ENCODE measurements at regions not wholly inside any gene's neighbourhood (a gene's known extent, or its start where the extent isn't known, plus 50 kb on each side); places are given as distances from the start of the nearest gene placed in this dataset.
A peak's percentile ranks its signal among the peaks of the same experiment; 100 is the strongest.

- H3K27me3 ChIP-seq (ENCODE audit: insufficient read depth, low read length): no peaks in the 10 kb centered on the region
- peak overlapping the region; percentile 71 for H3K4me3 ChIP-seq (ENCODE audit: low read depth, low read length)
- H3K27ac ChIP-seq (ENCODE audit: low read depth, low read length): peak overlapping the region; percentile 79
- peaks cover 28% of the 10 kb centered on the region for H3K4me1 ChIP-seq (ENCODE audit: control insufficient read depth, insufficient read depth, low read length, unreplicated experiment)
- H3K79me2 ChIP-seq (ENCODE audit: control insufficient read depth, insufficient read depth, low read length, unreplicated experiment): no peaks in the 10 kb centered on the region
- H3K36me3 ChIP-seq (ENCODE audit: insufficient read depth, low read length): no peaks in the 10 kb centered on the region
- H2AFZ ChIP-seq (ENCODE audit: low read length, unreplicated experiment): peak overlapping the region; percentile 52
These were observed 86.4 kb upstream of the ALDH1L1 start for GRCh38 chr3:126266850-126267168.

- no peaks in the 10 kb centered on the region for H3K36me3 ChIP-seq (ENCODE audit: insufficient read depth, low read length)
- no peaks in the 10 kb centered on the region for H3K27me3 ChIP-seq (ENCODE audit: insufficient read depth, low read length)
- H3K79me2 ChIP-seq (ENCODE audit: control insufficient read depth, insufficient read depth, low read length, unreplicated experiment): no peaks in the 10 kb centered on the region
- H3K4me3 ChIP-seq (ENCODE audit: low read depth, low read length): peak overlapping the region; percentile 71
- H3K4me1 ChIP-seq (ENCODE audit: control insufficient read depth, insufficient read depth, low read length, unreplicated experiment): peaks cover 29% of the 10 kb centered on the region
- no peak overlapping the region for H2AFZ ChIP-seq (ENCODE audit: low read length, unreplicated experiment)
- H3K27ac ChIP-seq (ENCODE audit: low read depth, low read length): peak overlapping the region; percentile 79
These were observed 86.0 kb upstream of the ALDH1L1 start for GRCh38 chr3:126266291-126266840.

- H3K4me3 ChIP-seq (ENCODE audit: low read depth, low read length): no peak overlapping the region
- no peak overlapping the region for H2AFZ ChIP-seq (ENCODE audit: low read length, unreplicated experiment)
- H3K27me3 ChIP-seq (ENCODE audit: insufficient read depth, low read length): no peaks in the 10 kb centered on the region
- H3K4me1 ChIP-seq (ENCODE audit: control insufficient read depth, insufficient read depth, low read length, unreplicated experiment): peaks cover 30% of the 10 kb centered on the region
- H3K79me2 ChIP-seq (ENCODE audit: control insufficient read depth, insufficient read depth, low read length, unreplicated experiment): no peaks in the 10 kb centered on the region
- H3K36me3 ChIP-seq (ENCODE audit: insufficient read depth, low read length): no peaks in the 10 kb centered on the region
- H3K27ac ChIP-seq (ENCODE audit: low read depth, low read length): no peak overlapping the region
These were observed 84.6 kb upstream of the ALDH1L1 start for GRCh38 chr3:126264952-126265351.

- Histone ChIP-seq H3K27me3 (ENCODE audit: insufficient read depth, low read length) (no peaks in the 10 kb centered on the region), H3K27ac (ENCODE audit: low read depth, low read length) (no peak overlapping the region), H3K4me3 (ENCODE audit: low read depth, low read length) (no peak overlapping the region), H3K4me1 (ENCODE audit: control insufficient read depth, insufficient read depth, low read length, unreplicated experiment) (peaks cover 28% of the 10 kb centered on the region), H3K79me2 (ENCODE audit: control insufficient read depth, insufficient read depth, low read length, unreplicated experiment) (no peaks in the 10 kb centered on the region), H2AFZ (ENCODE audit: low read length, unreplicated experiment) (no peak overlapping the region), H3K36me3 (ENCODE audit: insufficient read depth, low read length) (no peaks in the 10 kb centered on the region)
These were observed 84.0 kb upstream of the ALDH1L1 start for GRCh38 chr3:126264381-126264780.

GRCh38 chr3:126263971-126264370 is 83.6 kb upstream of the ALDH1L1 start:
- Histone ChIP-seq H3K27me3 (ENCODE audit: insufficient read depth, low read length) (no peaks in the 10 kb centered on the region), H2AFZ (ENCODE audit: low read length, unreplicated experiment) (no peak overlapping the region), H3K36me3 (ENCODE audit: insufficient read depth, low read length) (no peaks in the 10 kb centered on the region), H3K4me1 (ENCODE audit: control insufficient read depth, insufficient read depth, low read length, unreplicated experiment) (peaks cover 28% of the 10 kb centered on the region), H3K4me3 (ENCODE audit: low read depth, low read length) (no peak overlapping the region), H3K27ac (ENCODE audit: low read depth, low read length) (no peak overlapping the region), H3K79me2 (ENCODE audit: control insufficient read depth, insufficient read depth, low read length, unreplicated experiment) (no peaks in the 10 kb centered on the region)

GRCh38 chr3:126263539-126263938 is 83.2 kb upstream of the ALDH1L1 start:
- H3K36me3 ChIP-seq (ENCODE audit: insufficient read depth, low read length): no peaks in the 10 kb centered on the region
- no peak overlapping the region for H3K27ac ChIP-seq (ENCODE audit: low read depth, low read length)
- H3K4me3 ChIP-seq (ENCODE audit: low read depth, low read length): no peak overlapping the region
- H3K79me2 ChIP-seq (ENCODE audit: control insufficient read depth, insufficient read depth, low read length, unreplicated experiment): no peaks in the 10 kb centered on the region
- H3K4me1 ChIP-seq (ENCODE audit: control insufficient read depth, insufficient read depth, low read length, unreplicated experiment): peaks cover 32% of the 10 kb centered on the region
- H2AFZ ChIP-seq (ENCODE audit: low read length, unreplicated experiment): no peak overlapping the region
- H3K27me3 ChIP-seq (ENCODE audit: insufficient read depth, low read length): no peaks in the 10 kb centered on the region

GRCh38 chr3:126262227-126262626 is 81.8 kb upstream of the ALDH1L1 start:
- H3K36me3 ChIP-seq (ENCODE audit: insufficient read depth, low read length): no peaks in the 10 kb centered on the region
- no peak overlapping the region for H3K27ac ChIP-seq (ENCODE audit: low read depth, low read length)
- no peaks in the 10 kb centered on the region for H3K27me3 ChIP-seq (ENCODE audit: insufficient read depth, low read length)
- peaks cover 30% of the 10 kb centered on the region for H3K4me1 ChIP-seq (ENCODE audit: control insufficient read depth, insufficient read depth, low read length, unreplicated experiment)
- no peak overlapping the region for H2AFZ ChIP-seq (ENCODE audit: low read length, unreplicated experiment)
- no peaks in the 10 kb centered on the region for H3K79me2 ChIP-seq (ENCODE audit: control insufficient read depth, insufficient read depth, low read length, unreplicated experiment)
- H3K4me3 ChIP-seq (ENCODE audit: low read depth, low read length): no peak overlapping the region

- no peaks in the 10 kb centered on the region for H3K79me2 ChIP-seq (ENCODE audit: control insufficient read depth, insufficient read depth, low read length, unreplicated experiment)
- H3K36me3 ChIP-seq (ENCODE audit: insufficient read depth, low read length): no peaks in the 10 kb centered on the region
- H3K4me1 ChIP-seq (ENCODE audit: control insufficient read depth, insufficient read depth, low read length, unreplicated experiment): peaks cover 18% of the 10 kb centered on the region
- peak overlapping the region; percentile 27 for H3K27ac ChIP-seq (ENCODE audit: low read depth, low read length)
- no peak overlapping the region for H3K4me3 ChIP-seq (ENCODE audit: low read depth, low read length)
- no peaks in the 10 kb centered on the region for H3K27me3 ChIP-seq (ENCODE audit: insufficient read depth, low read length)
- peak overlapping the region; percentile 64 for H2AFZ ChIP-seq (ENCODE audit: low read length, unreplicated experiment)
These were observed 80.7 kb upstream of the ALDH1L1 start for GRCh38 chr3:126261037-126261436.

GRCh38 chr3:126259411-126260391 is 79.3 kb upstream of the ALDH1L1 start:
- Histone ChIP-seq H3K27me3 (ENCODE audit: insufficient read depth, low read length) (no peaks in the 10 kb centered on the region), H3K36me3 (ENCODE audit: insufficient read depth, low read length) (no peaks in the 10 kb centered on the region), H3K79me2 (ENCODE audit: control insufficient read depth, insufficient read depth, low read length, unreplicated experiment) (no peaks in the 10 kb centered on the region), H3K27ac (ENCODE audit: low read depth, low read length) (no peak overlapping the region), H2AFZ (ENCODE audit: low read length, unreplicated experiment) (no peak overlapping the region), H3K4me3 (ENCODE audit: low read depth, low read length) (no peak overlapping the region), H3K4me1 (ENCODE audit: control insufficient read depth, insufficient read depth, low read length, unreplicated experiment) (peaks cover 18% of the 10 kb centered on the region)

- H3K4me1 ChIP-seq (ENCODE audit: control insufficient read depth, insufficient read depth, low read length, unreplicated experiment): peaks cover 18% of the 10 kb centered on the region
- H3K79me2 ChIP-seq (ENCODE audit: control insufficient read depth, insufficient read depth, low read length, unreplicated experiment): no peaks in the 10 kb centered on the region
- H3K27me3 ChIP-seq (ENCODE audit: insufficient read depth, low read length): no peaks in the 10 kb centered on the region
- no peak overlapping the region for H3K4me3 ChIP-seq (ENCODE audit: low read depth, low read length)
- no peak overlapping the region for H3K27ac ChIP-seq (ENCODE audit: low read depth, low read length)
- H2AFZ ChIP-seq (ENCODE audit: low read length, unreplicated experiment): no peak overlapping the region
- H3K36me3 ChIP-seq (ENCODE audit: insufficient read depth, low read length): no peaks in the 10 kb centered on the region
These were observed 78.3 kb upstream of the ALDH1L1 start for GRCh38 chr3:126258670-126259069.

GRCh38 chr3:126257984-126258383 is 77.6 kb upstream of the ALDH1L1 start:
- Histone ChIP-seq H3K79me2 (ENCODE audit: control insufficient read depth, insufficient read depth, low read length, unreplicated experiment) (no peaks in the 10 kb centered on the region), H3K4me1 (ENCODE audit: control insufficient read depth, insufficient read depth, low read length, unreplicated experiment) (peaks cover 18% of the 10 kb centered on the region), H3K4me3 (ENCODE audit: low read depth, low read length) (no peak overlapping the region), H3K27ac (ENCODE audit: low read depth, low read length) (no peak overlapping the region), H2AFZ (ENCODE audit: low read length, unreplicated experiment) (no peak overlapping the region), H3K27me3 (ENCODE audit: insufficient read depth, low read length) (no peaks in the 10 kb centered on the region), H3K36me3 (ENCODE audit: insufficient read depth, low read length) (no peaks in the 10 kb centered on the region)

All from ACC112 (cell line).